ENCODE measurements at regions not wholly inside any gene's neighbourhood (a gene's known extent, or its start where the extent isn't known, plus 50 kb on each side); places are given as distances from the start of the nearest gene placed in this dataset.

DNA sequence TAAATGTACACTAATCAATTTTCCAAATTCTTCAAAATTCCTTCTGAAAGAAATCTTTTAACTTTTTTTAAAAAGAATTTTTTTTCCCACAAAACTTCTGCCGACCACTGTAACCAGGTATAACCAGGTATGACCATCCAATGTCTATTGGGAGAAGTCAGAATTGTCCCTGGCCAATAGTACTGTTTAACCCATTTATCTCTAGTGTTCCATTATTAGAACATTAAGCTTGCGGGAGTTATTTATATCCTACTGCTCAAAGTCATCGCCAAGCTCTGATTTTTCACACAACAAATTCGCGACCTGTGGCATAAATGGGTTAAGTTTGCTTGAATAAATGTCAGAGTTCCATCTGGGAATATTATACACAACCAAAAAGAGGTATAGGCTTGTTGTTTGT lies 343.2 kb downstream of the ANXA1 start:
- TF ChIP-seq JUN (IDR thresholded peaks at IDR 0.05; ENCODE audit: borderline replicate concordance, insufficient read depth, insufficient read length, low read depth) (no peak), CTCF (IDR thresholded peaks at IDR 0.05; ENCODE audit: extremely low read depth in 1 of 2, insufficient read depth in 1 of 2, low read depth in 1 of 2, low read length in 2 of 2) (no peak)

Measured in endothelial cell of umbilical vein (primary cell).